ENCODE measurements at regions not wholly inside any gene's neighbourhood (a gene's known extent, or its start where the extent isn't known, plus 50 kb on each side); places are given as distances from the start of the nearest gene placed in this dataset.

GRCh38 chr16:64865069-64865696 is 256.7 kb downstream of the CDH11 start:
- H3K4me2 ChIP-seq (ENCODE audit: control insufficient read depth, insufficient read depth), result no peak overlapping the region
- RAD21 ChIA-PET (ENCODE audit: unreplicated experiment), result interaction anchor here (0.8 to 1.1 kb wide), 3 partner anchors 113 to 249 kb away, joined by 4 read pairs; no protein-coding TSS in a partner anchor
- FAIRE-seq (no peak), ATAC-seq (no peak), DNase-seq (ENCODE audit: low read depth, low spot score) (no peak)
- no peak overlapping the region for H3K4me3 ChIP-seq
- H3K36me3 ChIP-seq (ENCODE audit: control insufficient read depth in 2 of 2, insufficient read depth in 2 of 2, low read length in 1 of 2), result no peaks in the 10 kb centered on the region
- no peaks in the 10 kb centered on the region for H3K9me3 ChIP-seq (replicated peaks; ENCODE audit: control insufficient read depth, insufficient read depth, low read length)
- no peak overlapping the region for H3K27ac ChIP-seq (ENCODE audit: control insufficient read depth, insufficient read depth)
- in situ Hi-C loops (cut with MboI), result no loop called here
- no peak overlapping the region for H3K9ac ChIP-seq (ENCODE audit: control insufficient read depth, insufficient read depth, low read length)
- TF ChIP-seq POU2F2 (IDR thresholded peaks at IDR 0.05; ENCODE audit: borderline replicate concordance, low read depth, low read length) (no peak), IRF5 (IDR thresholded peaks at IDR 0.05; ENCODE audit: borderline replicate concordance) (no peak), SP1 (IDR thresholded peaks at IDR 0.05; ENCODE audit: low read depth, low read length) (no peak), SMAD1 (IDR thresholded peaks at IDR 0.05; ENCODE audit: low read depth, partially characterized antibody) (no peak), BCL11A (IDR thresholded peaks at IDR 0.05; ENCODE audit: low read depth, low read length) (no peak), GABPA (IDR thresholded peaks at IDR 0.05; ENCODE audit: low read depth) (no peak), PAX5 (IDR thresholded peaks at IDR 0.05; ENCODE audit: borderline replicate concordance, low read depth, low read length) (no peak), MTA2 (IDR thresholded peaks at IDR 0.05; ENCODE audit: low read depth) (no peak)
- WGBS (ENCODE audit: insufficient coverage, insufficient replicate concordance, low lambda C conversion rate, missing lambda C conversion rate), result 3% methylated on average over 2 of the region's 2 CpGs
- no peaks in the 10 kb centered on the region for H4K20me1 ChIP-seq (ENCODE audit: control insufficient read depth, insufficient read depth)
- POLR2A ChIA-PET, result interaction anchor here (1.0 kb wide), 1 partner anchor 33 kb away, joined by 3 read pairs; no protein-coding TSS in a partner anchor
- no peaks in the 10 kb centered on the region for H3K4me1 ChIP-seq (ENCODE audit: control insufficient read depth, insufficient read depth, low read length)
- no TSS peak for BruUV-seq (replicated peaks)
- SMC1A ChIA-PET (ENCODE audit: uncharacterized antibody, unreplicated experiment), result interaction anchor here (1.1 kb wide), 1 partner anchor 26 kb away, joined by 3 read pairs; no protein-coding TSS in a partner anchor
- H3K27me3 ChIP-seq (replicated peaks in 1 of 2; ENCODE audit: control insufficient read depth in 2 of 2, insufficient read depth in 2 of 2, low read length in 1 of 2), result no peaks in the 10 kb centered on the region
- intact Hi-C loops (cut with micrococcal nuclease; ENCODE audit: unreplicated experiment), result no loop called here
- H3K79me2 ChIP-seq (ENCODE audit: control insufficient read depth, insufficient read depth, low read length), result no peaks in the 10 kb centered on the region
- H2AFZ ChIP-seq (ENCODE audit: control insufficient read depth, low read depth, low read length), result no peak overlapping the region
- CTCF ChIA-PET, result no interaction called here
